Common myeloid progenitor, CD34-positive (primary cell): ENCODE measurements at regions not wholly inside any gene's neighbourhood (a gene's known extent, or its start where the extent isn't known, plus 50 kb on each side); places are given as distances from the start of the nearest gene placed in this dataset.

ENCODE experiments used
- CTCF ChIA-PET: fragments of 350-600 bp; sonication (Branson Sonifier 250); formaldehyde crosslinking; loops from one replicate; lab custom pipeline; 2021; ENCODE audit warnings: antibody characterized with exemption; lab: Charles Lee
- POLR2A ChIA-PET: fragments of 350-600 bp; sonication (Branson Sonifier 250); formaldehyde crosslinking; loops from one replicate; lab custom pipeline; 2021; ENCODE audit warnings: antibody characterized with exemption; lab: Charles Lee
- DNase-seq, 3 donors: peaks; one replicate each; pipeline versions ENCODE4 v3.0.0 to v3.0.0-alpha.2; 2013
- H3K27ac ChIP-seq, 2 experiments: 1 replicate in 1 of 2; 2 replicates in 1 of 2; pipeline ENCODE4 v1.7.0; 2013; ENCODE audit warnings: inconsistent platforms in 2 of 2, low read length in 2 of 2, mild to moderate bottlenecking in 2 of 2, low read depth in 1 of 2, moderate library complexity in 1 of 2; ENCODE audit not compliant: severe bottlenecking in 2 of 2, insufficient read depth in 1 of 2, poor library complexity in 1 of 2
- H3K27me3 ChIP-seq, 5 experiments: replicated peaks in 2 of 5; 1 replicate in 3 of 5; 2 replicates in 2 of 5; pipeline versions ENCODE4 v1.6.1 to v1.7.0; 2013; ENCODE audit warnings: low read length in 4 of 5, mild to moderate bottlenecking in 2 of 5, moderate library complexity in 2 of 5, inconsistent platforms in 1 of 5; ENCODE audit not compliant: insufficient read depth in 5 of 5, control insufficient read depth in 4 of 5
- H3K36me3 ChIP-seq, 4 experiments: 1 replicate in 2 of 4; 2 replicates in 2 of 4; pipeline versions ENCODE4 v1.6.1 to v1.7.0; 2013; ENCODE audit warnings: low read length in 3 of 4, control low read depth in 1 of 4, mild to moderate bottlenecking in 1 of 4; ENCODE audit not compliant: control insufficient read depth in 4 of 4, insufficient read depth in 4 of 4
- H3K4me1 ChIP-seq, 4 experiments: 1 replicate in 3 of 4; 2 replicates in 1 of 4; pipeline versions ENCODE4 v1.6.1 to v1.7.1; 2013; ENCODE audit warnings: low read length in 3 of 4, mild to moderate bottlenecking in 3 of 4, control low read depth in 1 of 4, inconsistent platforms in 1 of 4, moderate library complexity in 1 of 4; ENCODE audit not compliant: control insufficient read depth in 4 of 4, insufficient read depth in 4 of 4; ENCODE audit errors: control extremely low read depth in 1 of 4
- H3K4me3 ChIP-seq, 7 experiments: 1 replicate in 4 of 7; 2 replicates in 3 of 7; pipeline versions ENCODE4 v1.5.1 to v1.7.0; 2013; ENCODE audit warnings: mild to moderate bottlenecking in 7 of 7, low read length in 6 of 7, moderate library complexity in 6 of 7, inconsistent platforms in 2 of 7, low read depth in 2 of 7, control low read depth in 1 of 7; ENCODE audit not compliant: insufficient read depth in 4 of 7, control insufficient read depth in 1 of 7; ENCODE audit errors: extremely low read depth in 1 of 7
- H3K9me3 ChIP-seq, 5 experiments: 1 replicate in 4 of 5; 2 replicates in 1 of 5; pipeline versions ENCODE4 v1.6.1 to v1.7.1; 2013; ENCODE audit warnings: low read length in 4 of 5, mild to moderate bottlenecking in 2 of 5, inconsistent platforms in 1 of 5, low read depth in 1 of 5, moderate library complexity in 1 of 5; ENCODE audit not compliant: control insufficient read depth in 4 of 5, insufficient read depth in 2 of 5; ENCODE audit errors: control extremely low read depth in 1 of 5
- WGBS: methylation state at CpG from one replicate; pipeline ENCODE4 v1.1.5; 2013; ENCODE audit not compliant: insufficient coverage; 5-methylcytosine and 5-hydroxymethylcytosine counted together

DNA sequence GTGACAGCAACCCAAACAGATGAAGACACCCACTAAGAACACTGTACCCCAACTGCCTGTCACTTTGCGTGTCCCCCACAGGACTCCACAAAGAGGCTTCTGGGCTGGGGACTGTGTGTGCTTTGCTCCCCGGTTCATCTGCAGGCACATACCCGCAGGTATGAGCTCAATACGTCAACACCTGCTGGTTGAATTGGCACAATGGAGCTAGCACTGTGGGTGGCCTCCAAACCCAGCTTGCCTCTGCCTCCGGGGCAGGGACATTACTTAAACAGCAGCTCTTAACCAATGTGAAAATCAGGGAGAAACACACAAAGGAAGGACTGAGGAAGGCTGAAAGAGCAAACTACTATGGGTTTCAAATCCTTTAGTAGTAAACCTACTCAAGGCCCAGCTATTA, 140.2 kb upstream of the TIAM1 start:
- Histone ChIP-seq H3K9me3 (peaks cover 0 to 47% (median 19%) of the 10 kb centered on the region in 5 experiments), H3K36me3 (no peaks in the 10 kb centered on the region), H3K4me1 (no peaks in the 10 kb centered on the region), H3K4me3 (no peak overlapping the region), H3K27ac (no peak overlapping the region), H3K27me3 (no peaks in the 10 kb centered on the region)
- ChIA-PET CTCF (interaction anchor here (1.1 kb wide), 1 partner anchor 23 kb away, joined by 3 read pairs; no protein-coding TSS in a partner anchor), POLR2A (no interaction called here)
- WGBS, result 100% methylated on average over 4 of the region's 5 CpGs
- no peak for DNase-seq

DNA sequence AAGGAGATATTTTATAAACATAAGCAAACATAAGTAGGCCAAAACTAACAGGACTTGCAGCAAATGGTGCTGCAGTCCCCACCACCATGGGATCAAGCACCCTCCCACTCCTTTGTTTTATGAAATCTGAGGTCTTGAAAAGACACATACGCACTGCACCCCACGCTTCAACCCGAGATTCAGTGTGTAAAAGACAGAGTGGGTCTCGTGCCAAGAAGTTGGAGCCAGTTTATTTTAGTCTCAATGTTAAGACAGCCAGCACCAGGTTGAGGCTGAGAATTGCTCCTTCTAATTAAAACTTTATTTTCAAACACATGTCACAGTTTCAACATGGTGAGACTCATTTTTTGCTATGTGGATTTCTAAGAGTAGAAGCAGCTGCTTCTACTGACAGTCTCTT, 139.1 kb upstream of the TIAM1 start:
- H3K4me3 ChIP-seq, result no peak overlapping the region
- POLR2A ChIA-PET, result no interaction called here
- CTCF ChIA-PET, result no interaction called here
- H3K9me3 ChIP-seq, result peaks cover 0 to 47% (median 19%) of the 10 kb centered on the region in 5 experiments
- WGBS, result no CpG with 5 or more reads among the region's 4 CpGs
- no peaks in the 10 kb centered on the region for H3K27me3 ChIP-seq
- H3K4me1 ChIP-seq, result no peaks in the 10 kb centered on the region
- no peak for DNase-seq
- no peak overlapping the region for H3K27ac ChIP-seq
- no peaks in the 10 kb centered on the region for H3K36me3 ChIP-seq

GRCh38 chr21:31482460-31482859, 138.4 kb upstream of the TIAM1 start:
- ChIA-PET CTCF (no interaction called here), POLR2A (no interaction called here)
- Histone ChIP-seq H3K27me3 (no peaks in the 10 kb centered on the region), H3K4me3 (no peak overlapping the region), H3K36me3 (no peaks in the 10 kb centered on the region), H3K4me1 (no peaks in the 10 kb centered on the region), H3K27ac (no peak overlapping the region), H3K9me3 (peaks cover 0 to 47% (median 19%) of the 10 kb centered on the region in 5 experiments)
- no peak for DNase-seq
- WGBS, result 98% methylated on average over 5 of the region's 5 CpGs

GRCh38 chr21:31480228-31480627, 136.2 kb upstream of the TIAM1 start:
- CTCF ChIA-PET, result no interaction called here
- no peaks in the 10 kb centered on the region for H3K4me1 ChIP-seq
- H3K36me3 ChIP-seq, result no peaks in the 10 kb centered on the region
- POLR2A ChIA-PET, result no interaction called here
- H3K27ac ChIP-seq, result no peak overlapping the region
- no peak for DNase-seq
- no peak overlapping the region for H3K4me3 ChIP-seq
- H3K9me3 ChIP-seq, result peaks cover 0 to 33% (median 14%) of the 10 kb centered on the region in 5 experiments
- 100% methylated on average over 1 of the region's 1 CpG for WGBS
- H3K27me3 ChIP-seq, result no peaks in the 10 kb centered on the region

DNA sequence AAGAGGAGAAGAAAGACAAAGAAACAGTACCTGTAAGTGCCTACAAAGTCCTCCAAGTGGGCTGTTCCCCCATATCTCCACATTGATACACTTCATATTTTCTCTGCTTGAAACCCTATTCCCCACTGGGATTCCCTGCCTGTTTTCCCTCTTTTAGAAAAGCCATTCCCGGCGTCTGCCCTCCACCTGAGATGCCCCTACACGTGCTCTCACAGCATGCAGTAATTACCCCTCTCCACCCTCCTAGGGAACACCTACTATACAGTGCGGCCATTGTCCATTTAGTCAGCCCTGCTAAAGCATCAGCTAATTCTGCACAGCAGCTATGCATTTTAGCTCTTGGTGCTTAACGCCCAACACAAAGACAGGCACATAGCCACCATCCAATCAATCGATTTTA, 135.7 kb upstream of the TIAM1 start:
- Histone ChIP-seq H3K9me3 (peaks cover 0 to 28% (median 14%) of the 10 kb centered on the region in 5 experiments), H3K4me1 (no peaks in the 10 kb centered on the region), H3K4me3 (no peak overlapping the region), H3K36me3 (no peaks in the 10 kb centered on the region), H3K27me3 (no peaks in the 10 kb centered on the region), H3K27ac (no peak overlapping the region)
- no peak for DNase-seq
- ChIA-PET CTCF (no interaction called here), POLR2A (no interaction called here)
- 82% methylated on average over 6 of the region's 6 CpGs for WGBS

DNA sequence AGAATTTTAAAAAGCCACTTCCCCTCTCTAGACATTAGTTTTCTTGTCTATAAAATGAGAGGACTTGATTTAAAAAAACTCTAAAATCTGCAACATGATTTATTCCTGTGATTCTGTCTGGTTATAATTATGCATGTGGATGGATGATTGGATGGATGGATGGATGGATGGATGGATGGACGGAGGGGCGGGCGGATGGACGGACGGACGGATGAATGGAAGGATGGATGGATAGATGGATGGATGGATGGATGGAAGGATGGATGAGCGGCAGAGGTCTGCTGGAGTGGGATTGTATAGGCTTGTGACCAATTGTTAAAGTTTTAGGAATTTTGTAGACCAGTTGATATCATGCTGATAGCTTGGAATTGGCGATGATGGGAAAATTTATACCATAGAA, 135.2 kb upstream of the TIAM1 start:
- DNase-seq, result no peak
- Histone ChIP-seq H3K27ac (no peak overlapping the region), H3K4me1 (no peaks in the 10 kb centered on the region), H3K27me3 (no peaks in the 10 kb centered on the region), H3K36me3 (no peaks in the 10 kb centered on the region), H3K4me3 (no peak overlapping the region), H3K9me3 (peaks cover 0 to 25% (median 14%) of the 10 kb centered on the region in 5 experiments)
- WGBS, result 100% methylated on average over 2 of the region's 8 CpGs
- ChIA-PET POLR2A (interaction anchor here (0.7 kb wide), 1 partner anchor 1447 kb away, joined by 3 read pairs; no protein-coding TSS in a partner anchor), CTCF (no interaction called here)

DNA sequence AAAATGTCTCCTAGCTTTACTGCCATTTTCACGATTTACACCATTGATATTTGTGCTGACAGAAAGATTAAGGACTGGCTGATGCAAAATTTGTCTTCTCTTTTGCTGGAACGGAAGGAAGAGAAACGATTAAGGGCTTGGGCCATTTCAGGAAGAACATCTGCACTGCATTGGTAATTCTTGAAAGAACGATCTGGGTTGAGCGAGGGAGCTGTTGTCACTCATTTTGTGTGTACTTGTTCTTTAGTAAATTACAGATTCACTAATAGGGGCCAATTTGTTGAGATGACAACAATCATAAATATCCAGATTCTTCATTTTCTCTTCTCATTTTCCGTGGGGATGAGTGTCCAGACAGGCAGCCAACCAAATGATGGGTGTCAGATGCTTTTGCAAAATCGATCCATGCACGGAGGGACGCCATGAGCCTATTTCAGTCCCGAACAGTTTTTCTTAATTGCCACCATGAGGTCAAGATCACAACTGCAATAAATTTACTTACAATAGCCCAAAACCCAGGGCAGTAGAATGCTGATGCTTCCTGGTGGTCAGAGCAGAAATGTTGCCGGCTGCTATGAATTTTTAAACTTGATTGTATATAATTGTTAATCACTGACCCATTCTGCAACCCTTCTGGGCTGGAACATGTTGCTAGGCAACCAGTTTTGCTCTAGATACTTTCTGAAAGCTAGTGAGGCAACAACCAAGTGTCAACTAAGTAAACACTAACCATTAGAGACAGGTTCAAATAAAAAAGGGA, 132.4 kb upstream of the TIAM1 start:
- H3K9me3 ChIP-seq, result peaks cover 0 to 12% (median 6%) of the 10 kb centered on the region in 5 experiments
- H3K36me3 ChIP-seq, result no peaks in the 10 kb centered on the region
- ChIA-PET POLR2A (no interaction called here), CTCF (no interaction called here)
- peak in 2 of 3 donors; percentile 2 to 3 for DNase-seq
- no peaks in the 10 kb centered on the region for H3K4me1 ChIP-seq
- no peak overlapping the region for H3K27ac ChIP-seq
- 98% methylated on average over 4 of the region's 11 CpGs for WGBS
- H3K27me3 ChIP-seq, result no peaks in the 10 kb centered on the region
- no peak overlapping the region for H3K4me3 ChIP-seq
